Panc1 (cell line): ENCODE measurements at regions not wholly inside any gene's neighbourhood (a gene's known extent, or its start where the extent isn't known, plus 50 kb on each side); places are given as distances from the start of the nearest gene placed in this dataset.

Experiments used
- ATAC-seq: fragments of 200-7000 bp; cut with Tn5 transposase; 2 replicates; pipeline ENCODE4 v1.9.1; 2020; ENCODE audit warnings: mild to moderate bottlenecking, moderate library complexity
- BruUV-seq: library from RNA; stranded (reverse); fragments of 400-500 nt; replicated peaks from 2 replicates; lab custom pipeline; 2021; lab: Mats Ljungman, UMichigan
- CTCF ChIA-PET: fragments of 300-600 bp; sonication (Branson Sonifier 250); formaldehyde crosslinking; loops from one replicate; lab custom pipeline; 2022; ENCODE audit warnings: antibody characterized with exemption; lab: Charles Lee
- POLR2A ChIA-PET: fragments of 300-600 bp; sonication (Branson Sonifier 250); formaldehyde crosslinking; loops from one replicate; lab custom pipeline; 2022; ENCODE audit warnings: antibody characterized with exemption; lab: Charles Lee
- DNase-seq: peaks from one replicate; pipeline ENCODE4 v3.0.0-alpha.2; 2010; ENCODE audit warnings: low read depth, low spot score
- H3K27ac ChIP-seq: 2 replicates; pipeline ENCODE4 v1.5.1; 2011; ENCODE audit warnings: mild to moderate bottlenecking, low read length, inconsistent platforms
- H3K27me3 ChIP-seq: fragments of 200-500 bp; sonication (Bioruptor generic); 2 replicates; pipeline ENCODE4 v1.6.0; 2014; ENCODE audit warnings: low read length, inconsistent platforms; ENCODE audit not compliant: control insufficient read depth, insufficient read depth
- H3K36me3 ChIP-seq: fragments of 200-500 bp; sonication (Bioruptor generic); 2 replicates; pipeline ENCODE4 v1.5.1; 2014; ENCODE audit warnings: inconsistent platforms, mild to moderate bottlenecking, low read length, moderate library complexity; ENCODE audit not compliant: control insufficient read depth, insufficient read depth
- H3K4me1 ChIP-seq: 2 replicates; pipeline ENCODE4 v1.5.1; 2011; ENCODE audit warnings: inconsistent platforms, mild to moderate bottlenecking, low read length, moderate library complexity; ENCODE audit not compliant: control insufficient read depth, insufficient read depth
- H3K4me3 ChIP-seq, 2 experiments: 2 replicates each; pipeline ENCODE4 v1.5.1; 2011 to 2012; ENCODE audit warnings: low read depth in 2 of 2, low read length in 2 of 2, mild to moderate bottlenecking in 2 of 2, inconsistent platforms in 1 of 2, moderate library complexity in 1 of 2
- H3K9me3 ChIP-seq: fragments of 200-500 bp; sonication (Bioruptor generic); 2 replicates; pipeline ENCODE4 v1.5.1; 2014; ENCODE audit warnings: low read depth, mild to moderate bottlenecking, inconsistent platforms, low read length, moderate library complexity; ENCODE audit not compliant: control insufficient read depth, insufficient read depth
- POLR2AphosphoS5 ChIP-seq: IDR thresholded peaks from 2 replicates; pipeline ENCODE4 v1.6.1; 2012; ENCODE audit warnings: mild to moderate bottlenecking, low read depth, low read length, moderate library complexity
- SIN3A ChIP-seq: IDR thresholded peaks from 2 replicates; pipeline ENCODE4 v1.6.1; 2012; ENCODE audit warnings: low read depth, mild to moderate bottlenecking, low read length, moderate library complexity, borderline replicate concordance; ENCODE audit not compliant: insufficient read depth
- TCF7L2 ChIP-seq: IDR thresholded peaks from 2 replicates; pipeline ENCODE4 v1.6.1; 2011; ENCODE audit warnings: mild to moderate bottlenecking, low read depth, low read length, inconsistent platforms
- in situ Hi-C: cut with HindIII; loops from 2 replicates; pipeline ENCODE4 v1.10.0; 2016; ENCODE audit warnings: low sequenced_read_pairs, low pct_unique_long_range_greater_than_20kb
- intact Hi-C: fragments of 100-400 bp; cut with micrococcal nuclease; formaldehyde crosslinking; loops from one replicate; pipeline ENCODE4 v1.10.0; 2022; ENCODE audit not compliant: unreplicated experiment
- TF ChIP-seq, protein P1 (sequence below): fragments of 450-650 bp; IDR thresholded peaks from 2 replicates; pipeline ENCODE4 v1.5.1; 2017; ENCODE audit warnings: mild to moderate bottlenecking
- TF ChIP-seq, protein P2 (sequence below), 2 experiments: IDR thresholded peaks; 2 replicates each; pipeline ENCODE4 v1.6.1; 2011 to 2012; ENCODE audit warnings: low read depth in 2 of 2, control low read depth in 1 of 2, low read length in 1 of 2, mild to moderate bottlenecking in 1 of 2, moderate library complexity in 1 of 2; ENCODE audit not compliant: insufficient read depth in 1 of 2

DNA sequence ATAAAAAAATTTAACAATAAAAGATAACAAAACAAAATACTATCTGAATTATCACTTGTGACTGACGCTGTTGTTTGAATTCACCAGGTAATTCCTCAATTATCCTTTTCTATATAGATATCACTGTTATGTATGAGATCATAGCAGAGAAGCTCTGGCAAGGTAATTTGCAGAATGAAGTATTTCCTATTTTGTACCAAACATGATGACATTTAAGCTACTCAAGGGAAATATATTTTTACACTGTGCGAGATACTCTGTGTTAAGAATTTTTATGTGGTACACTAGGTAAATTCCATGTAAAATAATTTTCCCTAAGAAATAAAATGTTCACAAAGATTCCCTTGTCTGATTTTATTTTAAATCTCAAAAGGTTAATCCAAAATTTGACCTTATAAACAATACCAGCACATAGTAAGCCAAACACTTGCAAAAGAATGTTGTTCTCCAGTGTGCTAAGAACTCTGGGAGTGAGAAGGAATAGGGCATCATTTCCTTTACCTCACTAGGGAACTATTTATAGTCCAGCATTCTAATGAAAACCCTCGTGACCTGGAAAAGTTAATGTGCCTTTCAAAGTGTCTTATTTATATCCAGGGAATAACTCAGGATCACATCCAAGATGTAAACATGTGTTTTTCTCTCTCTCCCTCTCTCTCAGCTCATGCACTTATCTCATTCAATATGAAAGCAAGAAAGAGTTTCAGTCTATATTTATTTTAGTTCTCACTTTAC lies 115.2 kb upstream of the RAP1B start:
- intact Hi-C loops: no loop called here
- in situ Hi-C loops: no loop called here
- H3K27me3 ChIP-seq: no peaks in the 10 kb centered on the region
- 0 out of 2 replicates have a peak, but pooled peaks cover 6% of the 10 kb centered on the region for H3K4me1 ChIP-seq
- no peak for TF ChIP-seq TCF7L2
- TF ChIP-seq, protein P1, sequence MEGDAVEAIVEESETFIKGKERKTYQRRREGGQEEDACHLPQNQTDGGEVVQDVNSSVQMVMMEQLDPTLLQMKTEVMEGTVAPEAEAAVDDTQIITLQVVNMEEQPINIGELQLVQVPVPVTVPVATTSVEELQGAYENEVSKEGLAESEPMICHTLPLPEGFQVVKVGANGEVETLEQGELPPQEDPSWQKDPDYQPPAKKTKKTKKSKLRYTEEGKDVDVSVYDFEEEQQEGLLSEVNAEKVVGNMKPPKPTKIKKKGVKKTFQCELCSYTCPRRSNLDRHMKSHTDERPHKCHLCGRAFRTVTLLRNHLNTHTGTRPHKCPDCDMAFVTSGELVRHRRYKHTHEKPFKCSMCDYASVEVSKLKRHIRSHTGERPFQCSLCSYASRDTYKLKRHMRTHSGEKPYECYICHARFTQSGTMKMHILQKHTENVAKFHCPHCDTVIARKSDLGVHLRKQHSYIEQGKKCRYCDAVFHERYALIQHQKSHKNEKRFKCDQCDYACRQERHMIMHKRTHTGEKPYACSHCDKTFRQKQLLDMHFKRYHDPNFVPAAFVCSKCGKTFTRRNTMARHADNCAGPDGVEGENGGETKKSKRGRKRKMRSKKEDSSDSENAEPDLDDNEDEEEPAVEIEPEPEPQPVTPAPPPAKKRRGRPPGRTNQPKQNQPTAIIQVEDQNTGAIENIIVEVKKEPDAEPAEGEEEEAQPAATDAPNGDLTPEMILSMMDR: no peak
- no peak for TF ChIP-seq SIN3A
- TF ChIP-seq, protein P2, sequence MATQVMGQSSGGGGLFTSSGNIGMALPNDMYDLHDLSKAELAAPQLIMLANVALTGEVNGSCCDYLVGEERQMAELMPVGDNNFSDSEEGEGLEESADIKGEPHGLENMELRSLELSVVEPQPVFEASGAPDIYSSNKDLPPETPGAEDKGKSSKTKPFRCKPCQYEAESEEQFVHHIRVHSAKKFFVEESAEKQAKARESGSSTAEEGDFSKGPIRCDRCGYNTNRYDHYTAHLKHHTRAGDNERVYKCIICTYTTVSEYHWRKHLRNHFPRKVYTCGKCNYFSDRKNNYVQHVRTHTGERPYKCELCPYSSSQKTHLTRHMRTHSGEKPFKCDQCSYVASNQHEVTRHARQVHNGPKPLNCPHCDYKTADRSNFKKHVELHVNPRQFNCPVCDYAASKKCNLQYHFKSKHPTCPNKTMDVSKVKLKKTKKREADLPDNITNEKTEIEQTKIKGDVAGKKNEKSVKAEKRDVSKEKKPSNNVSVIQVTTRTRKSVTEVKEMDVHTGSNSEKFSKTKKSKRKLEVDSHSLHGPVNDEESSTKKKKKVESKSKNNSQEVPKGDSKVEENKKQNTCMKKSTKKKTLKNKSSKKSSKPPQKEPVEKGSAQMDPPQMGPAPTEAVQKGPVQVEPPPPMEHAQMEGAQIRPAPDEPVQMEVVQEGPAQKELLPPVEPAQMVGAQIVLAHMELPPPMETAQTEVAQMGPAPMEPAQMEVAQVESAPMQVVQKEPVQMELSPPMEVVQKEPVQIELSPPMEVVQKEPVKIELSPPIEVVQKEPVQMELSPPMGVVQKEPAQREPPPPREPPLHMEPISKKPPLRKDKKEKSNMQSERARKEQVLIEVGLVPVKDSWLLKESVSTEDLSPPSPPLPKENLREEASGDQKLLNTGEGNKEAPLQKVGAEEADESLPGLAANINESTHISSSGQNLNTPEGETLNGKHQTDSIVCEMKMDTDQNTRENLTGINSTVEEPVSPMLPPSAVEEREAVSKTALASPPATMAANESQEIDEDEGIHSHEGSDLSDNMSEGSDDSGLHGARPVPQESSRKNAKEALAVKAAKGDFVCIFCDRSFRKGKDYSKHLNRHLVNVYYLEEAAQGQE (IDR thresholded peaks at IDR 0.05; ENCODE audit: insufficient read depth in 1 of 2, low read depth in 2 of 2, low read length in 1 of 2): no peak
- no peak for TF ChIP-seq POLR2AphosphoS5
- peak overlapping the region; percentile 79; the same call in 1 of the 2 replicates for H3K27ac ChIP-seq
- ATAC-seq: no peak
- ChIA-PET CTCF (no interaction called here), POLR2A (no interaction called here)
- DNase-seq: no peak
- H3K36me3 ChIP-seq: no peaks in the 10 kb centered on the region
- no TSS peak for BruUV-seq
- H3K9me3 ChIP-seq: no peaks in the 10 kb centered on the region
- no peak overlapping the region for H3K4me3 ChIP-seq

DNA sequence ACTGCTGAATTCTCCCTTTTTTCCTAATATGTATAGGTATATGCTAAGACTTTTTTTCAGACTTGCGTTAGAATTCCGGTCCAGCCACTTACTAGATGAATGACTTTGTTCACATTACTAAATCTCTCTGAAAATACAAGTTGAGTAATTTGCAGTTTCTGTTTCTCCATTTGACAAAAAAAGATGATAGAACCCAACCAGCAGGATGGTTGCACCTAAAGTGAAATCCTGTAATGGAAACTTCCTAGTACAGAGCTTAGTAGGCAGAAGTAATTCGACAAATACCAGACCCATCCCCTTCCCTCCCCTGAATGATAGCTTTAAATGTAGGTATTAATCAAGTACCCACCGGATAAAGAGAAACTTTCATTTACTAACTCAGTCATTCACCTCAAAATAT lies 113.6 kb upstream of the RAP1B start:
- peak overlapping the region; percentile 79 for H3K27ac ChIP-seq
- H3K36me3 ChIP-seq: no peaks in the 10 kb centered on the region
- in situ Hi-C loops (no loop called here), intact Hi-C loops (no loop called here)
- TF ChIP-seq, protein P1: no peak
- TF ChIP-seq, protein P2 (IDR thresholded peaks at IDR 0.05; ENCODE audit: insufficient read depth in 1 of 2, low read depth in 2 of 2, low read length in 1 of 2): no peak
- TF ChIP-seq TCF7L2 (no peak), POLR2AphosphoS5 (no peak), SIN3A (no peak)
- DNase-seq: no peak
- H3K4me3 ChIP-seq: no peak overlapping the region
- BruUV-seq: no TSS peak
- no peak for ATAC-seq
- H3K4me1 ChIP-seq: 0 out of 2 replicates have a peak, but pooled peaks cover 6% of the 10 kb centered on the region
- CTCF ChIA-PET: interaction anchor here (0.6 kb wide), 1 partner anchor 17 kb away, joined by 5 read pairs; no protein-coding TSS in a partner anchor
- POLR2A ChIA-PET: no interaction called here
- H3K9me3 ChIP-seq: no peaks in the 10 kb centered on the region
- H3K27me3 ChIP-seq: no peaks in the 10 kb centered on the region
